ENCODE measurements at regions not wholly inside any gene's neighbourhood (a gene's known extent, or its start where the extent isn't known, plus 50 kb on each side); places are given as distances from the start of the nearest gene placed in this dataset.

DNA sequence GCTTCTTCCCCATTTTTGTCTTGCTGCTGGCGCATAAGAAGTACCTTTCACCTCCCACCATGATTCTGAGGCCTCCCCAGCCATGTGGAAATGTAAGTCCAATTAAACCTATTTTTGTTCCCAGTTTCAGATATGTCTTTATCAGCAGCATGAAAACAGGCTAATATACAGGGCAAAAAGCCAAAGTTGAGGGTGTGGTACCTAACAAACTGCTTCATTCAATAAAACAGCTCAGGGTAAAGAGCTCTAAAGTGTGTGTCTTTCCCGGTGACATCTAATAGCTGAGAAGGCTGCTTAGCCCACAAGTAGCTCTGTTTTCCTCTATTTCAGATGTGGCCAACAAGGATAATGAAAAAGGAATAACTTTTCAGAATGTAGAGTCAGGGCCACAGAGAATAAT lies 76.7 kb upstream of the SLC8A3 start:
- Histone ChIP-seq H3K9me1 (ENCODE audit: control insufficient read depth, insufficient read depth, low read length) (no peaks in the 10 kb centered on the region), H3K79me2 (ENCODE audit: control insufficient read depth, insufficient read depth, low read length) (no peaks in the 10 kb centered on the region), H3K4me3 (no peak overlapping the region), H2AFZ (ENCODE audit: low read depth, low read length) (no peak overlapping the region), H3K36me3 (ENCODE audit: control insufficient read depth, insufficient read depth, low read length) (no peaks in the 10 kb centered on the region), H3K4me2 (ENCODE audit: insufficient read depth, low read length) (no peak overlapping the region), H3K9me3 (replicated peaks; ENCODE audit: control insufficient read depth, insufficient read depth, low read depth, low read length) (no peaks in the 10 kb centered on the region), H3K27ac (ENCODE audit: extremely low read depth, low read depth, low read length) (no peak overlapping the region), H3K9ac (ENCODE audit: insufficient read depth in 1 of 2, low read depth in 2 of 2, low read length in 2 of 2) (no peak overlapping the region), H3K4me1 (replicated peaks in 1 of 2; ENCODE audit: control insufficient read depth in 2 of 2, insufficient read depth in 2 of 2, low read length in 2 of 2) (no peaks in the 10 kb centered on the region), H3K27me3 (ENCODE audit: control insufficient read depth in 2 of 2, insufficient read depth in 2 of 2, low read length in 2 of 2) (no peaks in the 10 kb centered on the region; a peak in 2 of 5 replicates), H4K20me1 (replicated peaks; ENCODE audit: control insufficient read depth, insufficient read depth, low read length) (no peaks in the 10 kb centered on the region)
- no peak for FAIRE-seq
- in situ Hi-C loops (cut with MboI) (no loop called here), intact Hi-C loops (cut with micrococcal nuclease) (no loop called here)
- POLR2A ChIA-PET = no interaction called here
- no peak for DNase-seq (ENCODE audit: extremely low read depth in 1 of 4, low spot score in 3 of 4)
- BruUV-seq (replicated peaks) = no TSS peak
- 6% methylated on average over 2 of the region's 2 CpGs for WGBS (ENCODE audit: insufficient coverage, low coverage, missing lambda C conversion rate)
- ATAC-seq = no peak
- CTCF ChIA-PET (ENCODE audit: low intra/inter-chr PET ratio) = no interaction called here
- TF ChIP-seq ZNF717 (CRISPR knock-in tag; IDR thresholded peaks at IDR 0.05) (no peak), NUFIP1 (IDR thresholded peaks at IDR 0.05; ENCODE audit: partially characterized antibody) (no peak), CBX8 (IDR thresholded peaks at IDR 0.05; ENCODE audit: borderline replicate concordance, extremely low read depth, low read depth, low read length, poor library complexity, severe bottlenecking) (no peak), ZNF449 (CRISPR knock-in tag; IDR thresholded peaks at IDR 0.05) (no peak), ZBTB8A (IDR thresholded peaks at IDR 0.05; ENCODE audit: partially characterized antibody) (no peak), SP2 (IDR thresholded peaks at IDR 0.05; ENCODE audit: extremely low read depth, low read depth, low read length, poor library complexity, severe bottlenecking) (no peak), MAFG (tag; conservative IDR thresholded peaks at IDR 0.05) (no peak), ZNF282 (CRISPR knock-in tag; IDR thresholded peaks at IDR 0.05) (no peak), KLF16 (IDR thresholded peaks at IDR 0.05) (no peak), FOXM1 (IDR thresholded peaks at IDR 0.05; ENCODE audit: low read depth) (no peak), FOXM1 (CRISPR knock-in tag; IDR thresholded peaks at IDR 0.05; ENCODE audit: low read depth) (no peak), ZNF224 (CRISPR knock-in tag; IDR thresholded peaks at IDR 0.05) (no peak), ZNF121 (CRISPR knock-in tag; conservative IDR thresholded peaks at IDR 0.05) (no peak), BRD9 (IDR thresholded peaks at IDR 0.05; ENCODE audit: low read depth, partially characterized antibody) (no peak), GATAD2A (IDR thresholded peaks at IDR 0.05) (no peak), MEF2A (IDR thresholded peaks at IDR 0.05; ENCODE audit: control insufficient read depth, low read depth, low read length) (no peak), CREBBP (IDR thresholded peaks at IDR 0.05; ENCODE audit: low read depth, low read length) (no peak)
- TF ChIP-seq, protein P1, sequence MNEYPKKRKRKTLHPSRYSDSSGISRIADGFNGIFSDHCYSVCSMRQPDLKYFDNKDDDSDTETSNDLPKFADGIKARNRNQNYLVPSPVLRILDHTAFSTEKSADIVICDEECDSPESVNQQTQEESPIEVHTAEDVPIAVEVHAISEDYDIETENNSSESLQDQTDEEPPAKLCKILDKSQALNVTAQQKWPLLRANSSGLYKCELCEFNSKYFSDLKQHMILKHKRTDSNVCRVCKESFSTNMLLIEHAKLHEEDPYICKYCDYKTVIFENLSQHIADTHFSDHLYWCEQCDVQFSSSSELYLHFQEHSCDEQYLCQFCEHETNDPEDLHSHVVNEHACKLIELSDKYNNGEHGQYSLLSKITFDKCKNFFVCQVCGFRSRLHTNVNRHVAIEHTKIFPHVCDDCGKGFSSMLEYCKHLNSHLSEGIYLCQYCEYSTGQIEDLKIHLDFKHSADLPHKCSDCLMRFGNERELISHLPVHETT (CRISPR knock-in tag; conservative IDR thresholded peaks at IDR 0.05 in 1 of 2, IDR thresholded peaks at IDR 0.05 in 1 of 2) = no peak

All from K562 (cell line).